ENCODE measurements at regions not wholly inside any gene's neighbourhood (a gene's known extent, or its start where the extent isn't known, plus 50 kb on each side); places are given as distances from the start of the nearest gene placed in this dataset.

DNA sequence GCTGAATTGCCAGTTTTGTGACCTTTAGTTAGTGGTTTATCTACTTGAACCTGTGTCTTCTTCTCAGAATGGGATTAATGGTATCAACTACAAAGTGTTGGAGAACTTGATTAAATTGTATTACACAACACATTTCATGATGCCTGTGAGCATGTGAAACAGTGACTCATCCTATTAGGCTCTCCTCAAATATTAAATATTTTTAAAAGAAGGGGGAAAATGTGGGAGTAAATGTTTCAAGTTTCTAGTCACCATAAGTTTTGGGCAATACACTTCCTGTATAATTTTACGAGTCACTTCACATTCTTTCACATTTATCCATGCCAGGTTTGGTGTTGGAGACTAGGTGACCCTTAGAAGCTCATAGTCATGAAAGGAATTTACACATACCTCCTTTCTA, 147.0 kb downstream of the HS3ST1 start:
- POLR2A ChIA-PET, result no interaction called here
- TF ChIP-seq JUND (IDR thresholded peaks at IDR 0.05), result no peak
- no peak for TF ChIP-seq CHD2 (IDR thresholded peaks at IDR 0.05; ENCODE audit: low read length, partially characterized antibody)
- TF ChIP-seq FOSL2 (IDR thresholded peaks at IDR 0.05; ENCODE audit: borderline replicate concordance, low read depth), result no peak
- TF ChIP-seq, protein P1, sequence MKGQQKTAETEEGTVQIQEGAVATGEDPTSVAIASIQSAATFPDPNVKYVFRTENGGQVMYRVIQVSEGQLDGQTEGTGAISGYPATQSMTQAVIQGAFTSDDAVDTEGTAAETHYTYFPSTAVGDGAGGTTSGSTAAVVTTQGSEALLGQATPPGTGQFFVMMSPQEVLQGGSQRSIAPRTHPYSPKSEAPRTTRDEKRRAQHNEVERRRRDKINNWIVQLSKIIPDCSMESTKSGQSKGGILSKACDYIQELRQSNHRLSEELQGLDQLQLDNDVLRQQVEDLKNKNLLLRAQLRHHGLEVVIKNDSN (IDR thresholded peaks at IDR 0.05; ENCODE audit: borderline replicate concordance, low read depth), result no peak
- no peak for TF ChIP-seq RAD21 (IDR thresholded peaks at IDR 0.05; ENCODE audit: low read length)
- TF ChIP-seq GATA2 (CRISPR knock-in tag; IDR thresholded peaks at IDR 0.05), result no peak
- no peak for TF ChIP-seq ELF1 (IDR thresholded peaks at IDR 0.05)
- TF ChIP-seq POLR2AphosphoS5 (IDR thresholded peaks at IDR 0.05; ENCODE audit: low read depth, low read length), result no peak
- no peak for TF ChIP-seq MEF2A (IDR thresholded peaks at IDR 0.05; ENCODE audit: borderline replicate concordance, low read depth)
- TF ChIP-seq, protein P2, sequence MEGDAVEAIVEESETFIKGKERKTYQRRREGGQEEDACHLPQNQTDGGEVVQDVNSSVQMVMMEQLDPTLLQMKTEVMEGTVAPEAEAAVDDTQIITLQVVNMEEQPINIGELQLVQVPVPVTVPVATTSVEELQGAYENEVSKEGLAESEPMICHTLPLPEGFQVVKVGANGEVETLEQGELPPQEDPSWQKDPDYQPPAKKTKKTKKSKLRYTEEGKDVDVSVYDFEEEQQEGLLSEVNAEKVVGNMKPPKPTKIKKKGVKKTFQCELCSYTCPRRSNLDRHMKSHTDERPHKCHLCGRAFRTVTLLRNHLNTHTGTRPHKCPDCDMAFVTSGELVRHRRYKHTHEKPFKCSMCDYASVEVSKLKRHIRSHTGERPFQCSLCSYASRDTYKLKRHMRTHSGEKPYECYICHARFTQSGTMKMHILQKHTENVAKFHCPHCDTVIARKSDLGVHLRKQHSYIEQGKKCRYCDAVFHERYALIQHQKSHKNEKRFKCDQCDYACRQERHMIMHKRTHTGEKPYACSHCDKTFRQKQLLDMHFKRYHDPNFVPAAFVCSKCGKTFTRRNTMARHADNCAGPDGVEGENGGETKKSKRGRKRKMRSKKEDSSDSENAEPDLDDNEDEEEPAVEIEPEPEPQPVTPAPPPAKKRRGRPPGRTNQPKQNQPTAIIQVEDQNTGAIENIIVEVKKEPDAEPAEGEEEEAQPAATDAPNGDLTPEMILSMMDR (IDR thresholded peaks at IDR 0.05), result no peak
- TF ChIP-seq, protein P3, sequence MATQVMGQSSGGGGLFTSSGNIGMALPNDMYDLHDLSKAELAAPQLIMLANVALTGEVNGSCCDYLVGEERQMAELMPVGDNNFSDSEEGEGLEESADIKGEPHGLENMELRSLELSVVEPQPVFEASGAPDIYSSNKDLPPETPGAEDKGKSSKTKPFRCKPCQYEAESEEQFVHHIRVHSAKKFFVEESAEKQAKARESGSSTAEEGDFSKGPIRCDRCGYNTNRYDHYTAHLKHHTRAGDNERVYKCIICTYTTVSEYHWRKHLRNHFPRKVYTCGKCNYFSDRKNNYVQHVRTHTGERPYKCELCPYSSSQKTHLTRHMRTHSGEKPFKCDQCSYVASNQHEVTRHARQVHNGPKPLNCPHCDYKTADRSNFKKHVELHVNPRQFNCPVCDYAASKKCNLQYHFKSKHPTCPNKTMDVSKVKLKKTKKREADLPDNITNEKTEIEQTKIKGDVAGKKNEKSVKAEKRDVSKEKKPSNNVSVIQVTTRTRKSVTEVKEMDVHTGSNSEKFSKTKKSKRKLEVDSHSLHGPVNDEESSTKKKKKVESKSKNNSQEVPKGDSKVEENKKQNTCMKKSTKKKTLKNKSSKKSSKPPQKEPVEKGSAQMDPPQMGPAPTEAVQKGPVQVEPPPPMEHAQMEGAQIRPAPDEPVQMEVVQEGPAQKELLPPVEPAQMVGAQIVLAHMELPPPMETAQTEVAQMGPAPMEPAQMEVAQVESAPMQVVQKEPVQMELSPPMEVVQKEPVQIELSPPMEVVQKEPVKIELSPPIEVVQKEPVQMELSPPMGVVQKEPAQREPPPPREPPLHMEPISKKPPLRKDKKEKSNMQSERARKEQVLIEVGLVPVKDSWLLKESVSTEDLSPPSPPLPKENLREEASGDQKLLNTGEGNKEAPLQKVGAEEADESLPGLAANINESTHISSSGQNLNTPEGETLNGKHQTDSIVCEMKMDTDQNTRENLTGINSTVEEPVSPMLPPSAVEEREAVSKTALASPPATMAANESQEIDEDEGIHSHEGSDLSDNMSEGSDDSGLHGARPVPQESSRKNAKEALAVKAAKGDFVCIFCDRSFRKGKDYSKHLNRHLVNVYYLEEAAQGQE (IDR thresholded peaks at IDR 0.05; ENCODE audit: low read depth, low read length), result no peak
- no peak for TF ChIP-seq RXRA (IDR thresholded peaks at IDR 0.05; ENCODE audit: borderline replicate concordance, low read depth)
- TF ChIP-seq, protein P4, sequence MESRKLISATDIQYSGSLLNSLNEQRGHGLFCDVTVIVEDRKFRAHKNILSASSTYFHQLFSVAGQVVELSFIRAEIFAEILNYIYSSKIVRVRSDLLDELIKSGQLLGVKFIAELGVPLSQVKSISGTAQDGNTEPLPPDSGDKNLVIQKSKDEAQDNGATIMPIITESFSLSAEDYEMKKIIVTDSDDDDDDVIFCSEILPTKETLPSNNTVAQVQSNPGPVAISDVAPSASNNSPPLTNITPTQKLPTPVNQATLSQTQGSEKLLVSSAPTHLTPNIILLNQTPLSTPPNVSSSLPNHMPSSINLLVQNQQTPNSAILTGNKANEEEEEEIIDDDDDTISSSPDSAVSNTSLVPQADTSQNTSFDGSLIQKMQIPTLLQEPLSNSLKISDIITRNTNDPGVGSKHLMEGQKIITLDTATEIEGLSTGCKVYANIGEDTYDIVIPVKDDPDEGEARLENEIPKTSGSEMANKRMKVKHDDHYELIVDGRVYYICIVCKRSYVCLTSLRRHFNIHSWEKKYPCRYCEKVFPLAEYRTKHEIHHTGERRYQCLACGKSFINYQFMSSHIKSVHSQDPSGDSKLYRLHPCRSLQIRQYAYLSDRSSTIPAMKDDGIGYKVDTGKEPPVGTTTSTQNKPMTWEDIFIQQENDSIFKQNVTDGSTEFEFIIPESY (IDR thresholded peaks at IDR 0.05; ENCODE audit: borderline replicate concordance, low read depth), result no peak
- WGBS (ENCODE audit: low lambda C conversion rate), result 0% methylated on average over 1 of the region's 1 CpG
- H3F3A ChIP-seq (replicated peaks; ENCODE audit: insufficient read depth), result no peaks in the 10 kb centered on the region
- CTCF ChIA-PET, result no interaction called here
- DNase-seq, result no peak
- no peaks in the 10 kb centered on the region for H3K9me3 ChIP-seq
- H3K4me1 ChIP-seq (ENCODE audit: control insufficient read depth in 1 of 2, insufficient read depth in 2 of 2, low read depth in 1 of 2, low read length in 1 of 2), result no peaks in the 10 kb centered on the region
- no peak overlapping the region for H2AFZ ChIP-seq (ENCODE audit: low read depth)
- H3K27ac ChIP-seq (ENCODE audit: low read depth in 2 of 2, low read length in 1 of 2), result no peak overlapping the region
- H3K4me2 ChIP-seq, result no peak overlapping the region
- no peaks in the 10 kb centered on the region for H3K79me2 ChIP-seq (ENCODE audit: insufficient read depth)
- H3K4me3 ChIP-seq (ENCODE audit: low read depth in 2 of 2, low read length in 1 of 2), result no peak overlapping the region
- no peaks in the 10 kb centered on the region for H3K9me2 ChIP-seq
- H3K27me3 ChIP-seq (ENCODE audit: insufficient read depth), result no peaks in the 10 kb centered on the region
- H3K36me3 ChIP-seq (replicated peaks in 1 of 2; ENCODE audit: control insufficient read depth in 1 of 2, insufficient read depth in 2 of 2, low read length in 1 of 2), result no peaks in the 10 kb centered on the region
- no peak overlapping the region for H3K9ac ChIP-seq
- no peaks in the 10 kb centered on the region for H4K20me1 ChIP-seq (ENCODE audit: insufficient read depth)

Data from SK-N-SH (cell line).